Hematopoietic multipotent progenitor cell treated with erythropoietin and hydrocortisone succinate and interleukin-3 and kit ligand, for 4 days (in vitro differentiated cells): ENCODE measurements at regions not wholly inside any gene's neighbourhood (a gene's known extent, or its start where the extent isn't known, plus 50 kb on each side); places are given as distances from the start of the nearest gene placed in this dataset.
"Not testable (repeated sequence)": the region's sequence is repeated elsewhere in the genome, so short reads cannot be mapped to it uniquely, and the experiment has no call there.

ENCODE experiments used
- DNase-seq: peaks from one replicate; pipeline ENCODE4 v3.0.0-alpha.2; 2015

DNA sequence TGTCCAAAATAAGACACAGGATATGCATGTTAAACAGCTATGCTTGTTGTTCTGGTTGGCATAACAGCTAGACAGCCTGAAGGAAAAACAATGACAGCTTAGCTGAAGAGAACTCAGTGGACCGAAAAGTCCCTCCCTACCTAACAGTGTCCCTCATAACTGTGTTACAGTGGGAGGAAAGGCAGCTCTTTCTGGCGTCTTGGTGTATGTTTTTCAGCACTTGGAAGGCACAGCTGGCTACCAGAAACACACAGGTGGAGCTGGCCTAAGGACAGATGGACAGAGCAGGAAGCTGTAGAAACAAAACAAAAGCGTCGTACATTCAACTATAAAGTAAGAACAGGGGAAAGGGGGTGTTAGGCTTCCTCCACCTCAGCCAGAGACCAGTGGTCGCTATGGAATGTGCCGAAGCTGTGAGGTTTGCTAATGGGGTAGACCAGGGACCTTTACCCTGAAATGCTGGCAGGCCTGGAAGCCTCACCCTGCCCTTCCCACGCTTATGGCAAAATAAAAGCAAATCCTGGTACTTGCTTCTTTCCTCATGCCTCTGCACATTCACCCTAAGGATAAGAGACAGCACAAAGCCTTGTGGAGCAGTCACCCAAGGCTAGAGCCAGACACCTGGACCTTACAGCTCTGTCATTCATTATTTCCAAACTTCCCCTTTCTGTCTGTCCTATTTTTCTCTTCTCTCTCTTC is 103.5 kb upstream of the TRIB2 start:
- DNase-seq, result no peak

DNA sequence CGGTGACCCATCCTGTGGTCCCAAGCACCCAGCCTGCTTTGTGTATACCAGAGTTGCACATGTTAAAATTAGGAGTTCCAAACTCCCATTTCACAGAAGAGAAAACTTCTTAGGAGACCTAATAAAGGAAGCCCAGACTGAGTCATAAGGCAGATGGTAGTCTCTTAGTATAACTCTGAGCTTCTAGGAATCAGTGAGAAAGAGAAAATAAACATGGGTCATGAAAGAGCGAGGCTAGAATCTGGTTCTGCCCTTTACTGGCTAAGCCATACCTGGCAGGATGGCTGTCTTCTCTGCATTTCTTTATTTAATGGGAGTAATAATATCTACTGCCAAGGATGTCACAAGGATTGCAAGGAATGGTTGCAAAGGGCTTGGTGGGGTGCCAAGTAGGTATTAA is 101.2 kb upstream of the TRIB2 start:
- DNase-seq, result no peak

- peak; percentile 15 for DNase-seq
These were observed 100.1 kb upstream of the TRIB2 start for GRCh38 chr2:12616456-12617156.

DNA sequence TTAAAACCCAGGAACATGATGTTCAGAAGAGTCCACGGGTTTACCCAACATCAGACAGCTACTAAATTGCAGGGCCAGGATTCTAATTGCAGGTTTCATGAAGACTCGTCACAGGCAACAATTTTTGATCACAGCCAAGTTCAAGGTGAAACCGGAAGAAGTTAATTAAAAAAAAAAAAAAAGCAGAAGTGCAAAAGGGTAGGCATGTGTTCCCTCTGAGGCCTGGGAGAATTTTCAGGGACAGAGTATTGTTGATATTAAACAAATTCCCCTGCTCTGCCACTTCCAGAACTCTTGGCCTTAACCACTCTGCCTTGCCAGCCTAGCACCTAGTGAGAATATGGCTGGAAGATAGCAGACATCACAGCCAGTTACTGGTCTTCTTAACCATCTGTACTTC is 99.4 kb upstream of the TRIB2 start:
- no peak for DNase-seq

DNA sequence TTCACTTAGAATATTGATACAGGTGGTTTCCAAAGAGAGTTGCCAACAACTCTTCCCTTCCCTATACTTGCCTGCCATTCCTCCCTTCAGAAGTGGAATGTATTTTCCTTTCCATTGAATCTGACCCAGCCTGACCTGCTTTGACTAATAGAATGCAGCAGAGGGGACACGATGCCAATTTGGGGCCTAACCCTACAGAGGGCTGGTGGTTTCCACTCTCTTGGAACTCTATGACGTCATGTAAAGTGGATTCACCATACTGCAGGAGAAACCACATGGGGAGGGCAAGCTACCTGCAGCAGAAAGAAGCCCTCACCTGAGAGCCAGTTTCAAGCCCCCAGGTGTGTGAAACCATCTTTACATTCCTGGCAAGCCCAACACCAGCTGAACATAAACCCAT is 98.9 kb upstream of the TRIB2 start:
- no peak for DNase-seq

DNA sequence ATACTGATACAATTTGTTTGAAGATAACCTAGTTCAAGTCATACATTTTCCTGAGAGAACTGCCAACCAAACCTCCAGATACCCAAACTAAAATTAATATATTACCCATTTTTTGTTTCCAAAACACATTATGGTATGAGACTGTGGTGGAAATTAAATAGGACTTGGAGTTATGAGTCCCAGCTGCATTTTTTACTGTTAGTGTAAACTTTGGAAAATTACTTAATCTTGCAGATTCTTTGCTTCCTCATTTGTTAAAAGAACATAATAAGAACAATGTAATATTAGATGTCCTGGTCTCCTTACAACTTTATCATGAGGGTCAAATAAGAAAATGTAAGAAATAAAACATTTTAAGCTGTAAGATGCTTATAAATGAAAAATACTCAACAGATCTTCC is 98.2 kb upstream of the TRIB2 start:
- no peak for DNase-seq

GRCh38 chr2:12619975-12620374 is 96.8 kb upstream of the TRIB2 start:
- peak; percentile 33 for DNase-seq

DNA sequence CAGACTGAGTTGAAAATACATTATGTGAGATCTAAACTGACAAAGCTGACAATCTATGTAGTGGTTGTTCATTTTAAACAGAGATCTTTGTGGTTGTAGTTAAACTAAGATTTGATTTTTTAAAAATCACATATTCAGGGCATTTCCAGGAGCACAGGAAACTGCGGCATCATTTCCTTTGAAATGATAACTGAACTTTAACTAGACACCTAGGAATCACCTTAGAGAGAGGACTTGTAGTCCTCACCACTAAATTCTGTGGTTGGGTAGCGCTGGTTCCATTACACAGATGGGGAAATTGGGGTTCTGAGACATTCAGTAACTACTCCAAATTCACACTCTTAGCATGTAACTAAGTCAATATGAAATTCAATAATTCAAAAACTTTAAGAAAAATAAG is 96.0 kb upstream of the TRIB2 start:
- no peak for DNase-seq

GRCh38 chr2:12623051-12623450 is 93.7 kb upstream of the TRIB2 start:
- no peak for DNase-seq

GRCh38 chr2:12624384-12624783 is 92.4 kb upstream of the TRIB2 start:
- DNase-seq, result no peak

- no peak for DNase-seq
These were observed 91.7 kb upstream of the TRIB2 start for GRCh38 chr2:12624905-12625598.

DNA sequence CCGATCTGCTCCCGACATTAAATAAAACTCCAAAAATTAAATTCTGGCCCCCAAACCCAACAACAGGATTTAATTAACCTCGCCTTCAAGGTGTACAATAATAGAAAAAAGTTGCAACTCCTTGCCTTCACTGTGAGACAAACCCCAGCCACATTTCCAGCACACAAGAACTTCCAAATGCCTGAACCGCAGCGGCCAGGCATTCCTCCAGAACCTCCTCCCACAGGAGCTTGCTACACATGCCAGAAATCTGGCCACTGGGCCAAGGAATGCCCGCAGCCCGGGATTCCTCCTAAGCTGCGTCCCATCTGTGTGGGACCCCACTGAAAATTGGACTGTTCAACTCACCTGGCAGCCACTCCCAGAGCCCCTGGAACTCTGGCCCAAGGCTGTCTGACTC is 88.2 kb upstream of the TRIB2 start:
- DNase-seq, result not testable (repeated sequence)

- DNase-seq, result no peak
These were observed 79.7 kb upstream of the TRIB2 start for GRCh38 chr2:12636837-12637581.

- no peak for DNase-seq
These were observed 79.0 kb upstream of the TRIB2 start for GRCh38 chr2:12637754-12638153.

GRCh38 chr2:12641441-12641840 is 75.3 kb upstream of the TRIB2 start:
- no peak for DNase-seq

DNA sequence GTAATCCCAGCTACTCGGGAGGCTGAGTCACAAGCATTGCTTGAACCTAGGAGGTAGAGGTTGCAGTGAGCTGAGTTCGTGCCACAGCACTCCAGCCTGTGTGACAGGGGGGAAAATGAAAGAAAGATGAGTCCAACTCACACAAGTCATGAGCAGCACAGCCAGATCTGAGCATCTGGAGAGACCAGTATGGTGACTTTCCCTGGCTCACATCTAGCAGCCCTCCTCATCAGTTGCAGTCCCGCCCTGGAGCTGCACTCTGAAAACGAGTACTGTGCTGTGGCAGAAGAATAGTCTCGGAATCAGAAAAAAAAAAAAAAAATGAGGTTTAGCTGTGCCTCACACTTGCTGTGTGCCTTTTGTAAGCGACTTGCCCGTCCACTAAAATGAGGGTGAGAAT is 74.4 kb upstream of the TRIB2 start:
- DNase-seq, result no peak

DNA sequence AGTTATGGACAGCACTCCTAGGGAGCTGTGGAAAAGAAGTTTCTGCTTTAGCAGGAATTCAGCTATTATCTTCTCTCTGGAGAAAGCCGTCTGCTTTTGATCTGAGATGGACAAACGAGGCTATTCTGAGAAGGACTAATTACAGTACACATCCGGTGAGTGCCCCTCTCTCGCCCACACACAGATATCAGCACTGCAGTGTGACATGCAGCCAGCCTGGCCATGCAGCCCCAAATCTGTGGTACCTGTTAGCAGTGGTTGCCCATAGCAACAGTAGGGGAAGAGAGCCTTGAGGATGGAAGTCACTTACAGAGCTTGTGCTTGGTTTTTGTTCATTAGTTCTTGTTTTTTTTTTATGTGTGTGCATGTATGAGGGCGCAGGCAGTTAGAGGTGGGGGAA is 73.9 kb upstream of the TRIB2 start:
- DNase-seq, result no peak

- no peak for DNase-seq
These were observed 66.9 kb upstream of the TRIB2 start for GRCh38 chr2:12649602-12650400.

- no peak for DNase-seq
These were observed 65.1 kb upstream of the TRIB2 start for GRCh38 chr2:12651641-12652040.

DNA sequence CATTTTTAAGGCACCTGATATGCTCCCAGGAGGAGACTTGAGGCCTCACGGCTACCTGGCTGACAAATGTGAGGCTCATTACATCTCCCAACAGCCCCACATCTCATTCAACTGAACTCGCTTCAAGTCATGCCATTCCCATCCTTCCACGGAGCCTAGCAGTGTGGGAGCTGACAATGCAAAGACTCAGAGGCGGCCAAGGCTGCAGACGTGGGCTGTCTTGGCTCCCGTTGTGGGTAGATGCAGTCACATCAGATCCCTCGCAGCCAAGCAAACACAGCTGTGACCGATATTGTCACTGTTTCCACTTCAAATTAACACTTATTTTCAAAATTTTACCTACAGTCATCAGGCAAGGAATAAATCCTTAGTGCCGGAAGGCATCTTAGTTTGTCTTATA is 64.0 kb upstream of the TRIB2 start:
- DNase-seq, result no peak

DNA sequence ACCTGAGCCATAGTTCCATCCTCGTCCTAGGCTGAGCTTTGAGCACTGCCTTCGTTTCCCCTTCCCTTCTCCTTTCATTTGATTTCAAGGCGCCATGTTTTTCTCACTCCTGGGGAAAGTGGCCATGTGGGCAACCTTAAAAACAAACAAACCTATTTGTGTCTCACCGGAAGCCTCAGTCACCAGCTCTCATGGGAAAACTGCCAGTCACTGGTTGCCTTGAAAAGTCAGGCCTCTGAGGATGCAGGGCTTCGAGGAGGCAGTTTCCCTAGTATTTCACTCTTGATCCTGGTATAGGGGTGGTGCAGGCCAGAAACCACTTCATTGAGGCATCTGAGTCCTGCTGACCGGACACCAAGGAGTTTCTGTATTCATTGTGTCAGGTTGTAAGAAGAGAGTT is 59.2 kb upstream of the TRIB2 start:
- DNase-seq, result no peak

- no peak for DNase-seq
These were observed 58.3 kb upstream of the TRIB2 start for GRCh38 chr2:12658310-12658945.
